ENCODE measurements at regions not wholly inside any gene's neighbourhood (a gene's known extent, or its start where the extent isn't known, plus 50 kb on each side); places are given as distances from the start of the nearest gene placed in this dataset.

DNA sequence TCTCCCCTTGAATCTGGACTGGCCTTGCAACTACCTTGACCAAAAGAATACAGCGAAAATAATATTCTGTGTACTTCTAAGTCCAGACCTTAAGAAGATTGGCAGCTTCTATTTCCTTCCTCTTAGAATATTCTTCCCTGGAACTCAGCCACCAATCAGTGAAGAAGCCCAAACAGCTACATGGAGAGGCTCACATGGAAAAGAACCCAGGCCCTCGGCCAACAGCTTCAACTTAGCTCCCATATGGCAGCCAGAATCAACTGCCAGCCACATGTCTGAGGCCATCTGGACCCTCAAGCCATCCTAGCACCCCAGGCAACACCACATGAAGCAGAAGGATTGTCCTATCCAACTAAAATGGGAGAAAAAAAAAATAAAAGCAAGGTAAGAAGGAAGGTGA is 178.8 kb downstream of the IBTK start:
- no peak for DNase-seq

DNA sequence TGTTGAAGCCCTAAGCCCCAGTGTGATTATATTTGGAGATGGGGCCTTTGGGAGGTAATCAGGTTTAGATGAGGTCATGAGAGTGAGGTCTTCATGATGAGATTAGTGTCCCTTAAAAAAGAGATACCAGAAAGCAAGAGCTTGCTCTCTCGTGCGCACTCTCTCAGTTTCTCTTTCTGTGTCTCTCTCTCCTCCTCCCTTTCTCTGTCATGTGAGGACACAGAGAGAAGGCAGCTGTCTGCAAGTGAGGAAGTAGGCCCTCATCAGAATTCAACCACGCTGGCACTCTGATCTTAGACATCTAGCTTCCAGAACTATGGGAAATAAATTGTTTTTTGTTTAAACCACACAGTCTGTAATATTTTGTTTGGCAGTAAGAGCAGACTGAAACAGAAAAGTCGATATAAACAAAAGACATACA is 180.5 kb downstream of the IBTK start:
- DNase-seq = peak in 1 of 2 donors; percentile 38

- DNase-seq = no peak
Measured at GRCh38 chr6:82066196-82066595, 181.3 kb downstream of the IBTK start.

DNA sequence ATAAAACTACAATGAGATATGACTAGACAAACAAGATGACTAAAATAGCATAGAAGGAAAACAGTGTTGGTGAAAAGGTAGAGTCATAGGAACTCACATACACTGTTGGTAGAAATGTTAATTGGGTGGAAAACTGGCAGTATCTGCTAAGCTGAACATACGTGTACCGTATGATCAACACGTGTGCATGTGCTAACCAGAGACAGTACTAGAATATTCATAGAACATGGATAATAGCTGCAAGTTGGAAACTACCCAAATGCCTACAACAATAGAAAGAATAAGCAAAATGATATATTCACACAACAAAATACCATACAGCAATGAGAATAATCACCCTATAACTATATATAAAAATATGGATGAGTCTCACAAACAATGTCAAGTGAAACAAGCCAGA is 184.0 kb downstream of the IBTK start:
- no peak for DNase-seq

DNA sequence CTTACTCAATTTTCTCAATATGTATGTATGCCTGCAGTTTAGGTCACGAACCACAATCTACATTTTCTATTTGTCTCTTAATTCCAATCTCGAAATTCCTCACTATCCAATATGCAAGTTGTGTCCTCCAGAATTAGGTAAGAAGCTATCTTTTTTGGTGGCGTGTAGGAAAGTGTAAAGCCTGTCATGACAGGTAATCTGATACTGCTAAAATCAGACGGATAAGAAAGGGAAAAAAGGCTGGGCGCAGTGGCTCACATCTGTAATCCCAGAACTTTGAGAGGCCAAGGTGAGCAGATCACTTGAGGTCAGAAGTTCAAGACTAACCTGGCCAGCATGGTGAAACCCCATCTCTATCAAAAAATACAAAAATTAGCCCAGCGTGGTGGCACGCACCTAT is 185.3 kb downstream of the IBTK start:
- DNase-seq = no peak

- DNase-seq = no peak
Measured at GRCh38 chr6:82057846-82058554, 189.5 kb downstream of the IBTK start.

GRCh38 chr6:82056567-82056966 is 191.0 kb downstream of the IBTK start:
- DNase-seq = no peak

DNA sequence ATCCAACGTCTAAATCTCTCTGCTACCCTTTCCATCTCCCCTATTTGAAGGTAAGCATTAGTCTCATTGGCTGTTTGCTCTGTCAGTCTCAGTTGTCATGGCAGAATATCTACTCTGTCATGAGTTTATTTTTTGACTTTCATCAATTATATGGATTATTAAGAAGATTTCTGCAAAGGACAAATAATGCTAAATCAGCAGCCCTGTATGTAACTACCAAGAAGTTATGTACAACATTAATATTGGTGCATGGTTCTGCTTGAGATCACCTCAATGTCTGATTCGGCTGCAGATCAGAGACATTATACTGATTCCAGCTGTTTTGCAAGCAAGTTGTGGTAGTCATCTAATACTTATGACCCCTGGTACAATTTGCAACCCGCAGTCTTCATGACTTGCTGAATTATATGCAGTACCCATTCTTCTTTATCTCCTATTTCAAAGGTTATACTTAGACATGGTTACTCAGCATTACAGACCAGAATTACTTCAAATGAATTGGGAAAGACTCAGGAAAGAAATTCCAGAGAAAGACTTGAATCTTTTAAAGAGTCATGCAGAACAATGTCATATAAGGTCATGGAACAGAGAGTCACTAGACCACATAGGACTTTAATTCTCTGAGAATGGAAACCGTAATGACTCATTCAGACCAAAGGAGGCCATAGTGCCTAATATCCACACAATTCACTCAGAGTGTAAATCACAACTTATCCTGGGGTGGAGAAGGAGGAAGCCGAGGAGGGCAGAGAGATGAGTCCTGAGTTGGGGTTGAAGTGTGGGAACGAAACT is 201.4 kb downstream of the IBTK start:
- DNase-seq = no peak

DNA sequence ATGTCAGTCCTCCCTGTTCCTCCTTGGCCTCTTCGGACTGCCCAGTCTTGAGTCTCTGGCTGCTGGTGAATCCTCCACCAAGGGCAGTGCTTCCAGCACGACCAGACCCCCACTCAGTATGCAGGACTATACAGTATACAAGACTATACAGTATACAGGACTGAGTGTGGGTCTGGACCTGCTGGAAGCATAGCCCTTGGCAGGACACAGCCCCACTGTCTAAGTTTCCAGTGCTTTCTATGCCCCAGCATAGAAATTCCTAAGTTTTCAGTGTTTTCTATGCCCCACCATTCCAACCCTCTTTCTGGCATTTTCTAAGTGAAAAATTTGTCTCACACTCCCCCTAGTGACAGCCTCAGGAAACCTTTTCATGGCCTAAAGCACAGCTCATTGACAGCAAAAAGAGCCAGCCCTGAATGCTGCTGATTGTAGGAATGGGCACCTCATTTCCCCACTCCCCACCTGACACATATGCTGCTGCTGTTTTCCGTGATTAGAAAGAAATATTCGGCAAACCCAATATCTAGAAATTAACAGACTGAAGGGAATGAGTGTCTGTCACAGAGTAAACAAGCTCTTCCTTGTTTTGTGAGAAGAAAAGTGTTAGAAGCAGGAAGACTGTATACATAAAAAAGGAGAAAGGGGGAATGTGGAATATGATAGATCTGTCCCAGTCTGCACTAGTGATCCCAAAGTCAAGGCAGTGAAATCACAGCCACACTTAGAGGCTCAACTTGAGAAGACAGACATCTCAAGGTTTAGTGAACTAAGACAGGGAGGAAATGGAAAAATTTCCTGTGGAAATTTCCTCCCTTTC is 206.9 kb downstream of the IBTK start:
- DNase-seq = no peak

DNA sequence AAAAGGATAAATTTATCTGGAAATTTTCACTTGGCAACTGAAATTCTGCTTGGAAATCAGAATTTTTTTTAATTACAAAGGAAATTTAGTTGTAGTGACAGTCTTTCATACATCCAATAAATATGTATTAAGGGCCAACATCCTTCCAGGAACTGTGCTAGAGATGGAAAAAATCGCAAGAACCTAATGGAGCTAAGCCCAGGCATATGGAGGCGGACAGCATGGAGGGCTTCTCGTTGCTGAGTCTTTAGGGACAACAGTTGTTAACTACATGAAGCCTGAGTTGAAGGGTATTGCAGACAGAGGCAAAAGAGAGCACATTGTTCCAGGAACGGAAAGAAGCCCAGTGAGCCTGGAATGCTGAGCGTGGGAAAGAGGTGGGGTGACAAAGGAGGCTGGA is 208.9 kb downstream of the IBTK start:
- no peak for DNase-seq

DNA sequence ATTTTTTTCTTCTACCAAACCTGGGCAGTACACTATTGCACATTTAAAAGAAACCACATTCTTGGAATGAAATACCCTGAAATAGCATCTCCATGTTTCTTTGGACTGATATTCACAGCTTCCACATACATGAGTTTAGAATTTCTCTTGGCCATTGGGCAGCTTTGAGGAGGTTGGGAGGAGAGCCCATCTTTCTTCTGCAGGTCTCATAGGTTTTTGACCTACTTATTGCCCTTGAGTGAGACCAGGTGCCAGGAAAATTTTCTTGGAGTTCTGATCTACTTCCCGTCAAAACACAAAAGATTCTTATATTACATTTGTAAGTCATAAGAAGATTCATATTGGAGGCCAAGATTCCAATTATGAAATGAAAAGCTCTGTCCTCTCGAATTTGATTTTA is 212.0 kb downstream of the IBTK start:
- DNase-seq = no peak

- DNase-seq = no peak
Measured at GRCh38 chr6:82033631-82034211, 213.8 kb downstream of the IBTK start.

GRCh38 chr6:82032444-82032843 is 215.1 kb downstream of the IBTK start:
- DNase-seq = no peak

DNA sequence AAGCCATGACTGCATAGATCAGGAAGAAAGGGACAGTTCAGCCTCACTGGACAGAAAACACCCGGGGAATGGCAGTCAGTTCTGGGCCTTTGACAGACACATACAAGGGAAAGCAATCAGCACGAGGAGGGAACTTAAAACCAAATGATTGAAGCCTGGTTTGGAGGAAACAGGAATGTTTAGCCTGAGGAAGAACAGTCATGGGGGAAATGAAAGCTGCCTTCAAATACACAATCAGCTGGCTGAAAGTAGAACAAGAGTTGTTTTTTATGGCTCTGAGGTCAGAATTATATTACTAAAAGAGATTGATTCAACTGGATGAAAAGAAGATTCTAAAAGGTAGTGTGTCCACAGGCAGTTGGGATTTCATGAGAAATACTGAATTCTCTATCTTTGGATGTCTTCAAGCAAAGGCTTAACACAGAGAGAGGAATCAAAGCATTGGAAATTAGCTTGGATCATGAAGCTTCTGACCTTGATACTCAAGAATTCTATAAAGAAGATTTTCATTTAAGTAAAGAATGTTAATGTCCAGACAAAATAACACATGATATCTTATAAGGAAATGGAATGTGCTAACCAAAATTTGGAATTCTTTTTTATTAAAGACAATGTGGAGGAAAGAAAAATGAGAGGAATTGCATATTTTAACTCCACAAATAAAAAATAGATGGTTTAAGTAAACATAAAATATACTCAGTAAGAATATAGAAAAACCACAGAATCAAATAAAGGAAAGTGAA is 216.6 kb downstream of the IBTK start:
- no peak for DNase-seq

GRCh38 chr6:82030301-82030700 is 217.2 kb downstream of the IBTK start:
- no peak for DNase-seq

GRCh38 chr6:82025271-82025670 is 222.3 kb downstream of the IBTK start:
- no peak for DNase-seq

DNA sequence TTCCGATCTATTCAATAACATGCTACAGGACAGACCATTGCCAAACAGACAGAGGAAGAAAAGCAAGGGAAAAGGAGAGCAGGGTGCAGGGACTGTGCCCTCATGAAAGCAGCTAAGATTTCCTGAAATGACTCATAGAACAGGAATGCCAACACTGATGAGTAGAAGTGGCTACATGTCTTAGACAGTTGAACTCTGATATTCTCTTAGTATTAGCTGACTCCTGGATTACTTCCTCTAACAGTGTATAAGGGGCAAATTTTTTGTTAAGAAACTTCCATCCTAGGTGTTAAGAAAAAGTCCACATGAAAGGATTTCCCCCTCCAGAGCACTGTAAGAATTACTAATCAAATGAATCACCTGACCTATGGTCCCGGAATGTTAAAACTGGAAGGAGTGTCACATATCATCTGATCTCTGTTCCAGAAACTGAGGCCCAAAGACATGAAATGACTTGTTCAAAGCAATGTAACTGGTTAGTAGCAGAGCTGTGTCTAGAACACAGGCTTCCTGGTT is 224.9 kb downstream of the IBTK start:
- no peak for DNase-seq

DNA sequence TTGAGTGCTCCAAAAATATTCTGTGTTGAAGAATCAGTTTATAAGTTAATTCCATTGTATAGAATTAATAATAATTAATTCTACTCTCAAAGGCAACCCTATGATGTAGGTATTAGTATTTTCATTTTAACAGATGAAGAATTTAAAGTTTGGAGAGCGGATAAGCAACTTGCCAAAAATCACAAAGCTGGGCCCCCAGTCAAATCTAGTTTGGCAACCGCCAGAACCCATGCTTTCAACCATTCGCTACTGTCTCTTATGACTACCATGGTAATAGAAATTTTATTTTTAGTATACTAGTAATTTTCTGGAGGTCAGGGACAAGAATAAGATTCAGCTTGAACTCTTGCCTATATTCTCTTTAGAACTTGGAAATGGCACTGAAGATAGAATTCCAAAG is 229.8 kb downstream of the IBTK start:
- no peak for DNase-seq

GRCh38 chr6:82017288-82017687 is 230.3 kb downstream of the IBTK start:
- no peak for DNase-seq

- DNase-seq = no peak
Measured at GRCh38 chr6:82015526-82015925, 232.0 kb downstream of the IBTK start.

DNA sequence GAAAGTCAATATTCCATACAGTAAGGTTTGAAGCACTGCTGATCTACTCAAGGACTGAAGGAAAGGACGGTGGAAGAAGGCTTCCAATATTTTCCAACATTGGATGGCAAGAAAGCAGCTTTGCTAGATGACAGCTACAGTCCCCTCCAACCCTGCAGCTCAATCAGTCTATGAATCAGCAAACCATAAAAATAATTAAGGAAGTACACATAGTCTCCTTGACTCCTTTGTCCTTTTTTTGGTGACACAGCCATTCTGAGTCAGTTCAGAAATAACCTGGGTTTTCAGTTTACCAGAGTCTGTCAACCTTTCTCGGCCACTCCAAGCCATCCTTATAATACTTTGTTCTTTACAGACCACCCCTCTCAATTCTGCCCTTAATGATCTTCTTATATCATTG is 232.5 kb downstream of the IBTK start:
- DNase-seq = peak in 1 of 2 donors; percentile 55

All from bone marrow (tissue), 2 donors.